NCI-H510A treated with DMSO at 0.1 percent for 48 hours (cell line): ENCODE measurements at regions not wholly inside any gene's neighbourhood (a gene's known extent, or its start where the extent isn't known, plus 50 kb on each side); places are given as distances from the start of the nearest gene placed in this dataset.
A peak's percentile ranks its signal among the peaks of the same experiment; 100 is the strongest.

ENCODE experiments used
- DNase-seq: peaks from one replicate; lab custom pipeline; 2025; lab: John Stamatoyannopoulos, UW

- DNase-seq: no peak
Observed at GRCh38 chrX:97666890-97667289, 783.2 kb downstream of the RPA4 start.

DNA sequence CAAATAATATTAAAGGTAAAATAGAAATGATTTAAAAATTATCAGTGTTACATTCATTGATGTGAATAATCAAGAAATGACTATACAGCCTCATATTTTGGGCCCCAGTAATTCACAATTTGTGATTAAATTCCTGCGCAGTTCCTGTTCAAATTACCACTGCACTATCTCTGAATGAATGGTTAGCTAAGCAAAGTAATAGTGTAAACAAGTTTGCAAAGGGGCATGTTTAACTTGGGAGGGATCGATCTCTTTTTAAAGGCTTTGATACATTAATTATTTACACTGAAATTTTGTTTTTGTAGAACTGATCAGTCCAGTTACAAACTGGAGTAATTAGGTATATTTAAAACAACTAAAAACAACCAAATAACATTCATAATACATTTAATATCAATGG is 784.4 kb downstream of the RPA4 start:
- DNase-seq: no peak

DNA sequence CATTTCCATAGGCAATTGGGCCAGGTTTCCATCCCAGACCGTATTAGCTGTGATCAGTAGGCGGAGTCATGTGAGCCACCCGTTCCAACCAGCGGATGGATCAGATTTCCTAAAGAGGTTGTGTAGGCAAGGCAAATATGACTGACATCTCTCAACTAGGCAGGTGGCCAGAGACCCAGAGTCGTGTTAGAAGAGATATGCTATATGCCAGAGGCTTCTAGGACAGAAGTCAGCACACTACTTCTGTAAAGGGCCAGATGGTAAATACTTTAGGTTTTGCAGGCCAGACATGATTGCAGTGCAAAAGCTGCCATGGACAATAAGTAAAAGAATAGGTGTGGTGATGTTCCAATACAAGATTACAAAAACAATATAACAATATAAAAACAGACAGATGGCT is 788.4 kb downstream of the RPA4 start:
- DNase-seq: peak; percentile 76

GRCh38 chrX:97672608-97673007 is 788.9 kb downstream of the RPA4 start:
- DNase-seq: peak; percentile 54

- no peak for DNase-seq
Observed at GRCh38 chrX:97673135-97673534, 789.4 kb downstream of the RPA4 start.

DNA sequence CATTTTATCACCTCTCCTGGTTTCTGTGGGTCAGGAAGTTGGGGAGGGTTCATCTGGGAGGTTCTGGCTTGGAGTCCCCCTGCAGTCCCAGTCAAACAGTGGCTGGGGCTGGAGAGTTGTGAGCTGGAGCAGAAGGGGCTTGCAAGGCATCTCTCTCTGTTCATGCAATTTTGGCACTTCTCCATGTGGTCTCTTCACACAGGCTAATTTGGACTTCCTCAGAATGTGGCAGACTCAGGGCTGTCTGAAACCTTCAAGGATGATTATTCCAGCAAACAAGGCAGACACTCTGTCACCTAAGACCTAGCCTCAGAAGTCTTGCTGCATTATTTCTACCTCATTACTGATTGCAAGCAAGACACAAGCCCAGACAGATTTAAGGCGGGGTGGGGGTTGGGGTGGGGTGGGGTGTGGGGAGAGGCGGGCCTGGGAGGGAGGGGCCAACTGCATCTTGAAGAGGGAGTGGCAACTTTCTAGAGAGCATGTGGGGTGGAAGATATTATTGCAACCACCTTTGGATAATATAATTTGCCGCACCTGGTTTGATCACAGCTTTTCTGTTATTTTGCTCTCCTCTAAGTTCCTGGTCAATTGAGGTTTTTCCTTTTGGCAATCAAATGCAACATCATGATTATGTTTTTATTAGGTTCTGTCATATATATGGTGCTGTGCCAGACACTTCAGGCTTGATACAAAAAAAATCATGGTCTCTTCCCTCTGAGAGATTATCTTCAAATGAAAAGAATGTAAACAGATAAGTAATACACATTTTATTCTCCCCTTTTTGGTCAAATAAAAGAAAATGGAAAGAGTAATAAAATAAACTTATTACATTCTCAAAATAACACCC is 799.5 kb downstream of the RPA4 start:
- no peak for DNase-seq

GRCh38 chrX:97685753-97686152 is 802.0 kb downstream of the RPA4 start:
- peak; percentile 50 for DNase-seq

GRCh38 chrX:97691901-97692455 is 808.3 kb downstream of the RPA4 start:
- no peak for DNase-seq

DNA sequence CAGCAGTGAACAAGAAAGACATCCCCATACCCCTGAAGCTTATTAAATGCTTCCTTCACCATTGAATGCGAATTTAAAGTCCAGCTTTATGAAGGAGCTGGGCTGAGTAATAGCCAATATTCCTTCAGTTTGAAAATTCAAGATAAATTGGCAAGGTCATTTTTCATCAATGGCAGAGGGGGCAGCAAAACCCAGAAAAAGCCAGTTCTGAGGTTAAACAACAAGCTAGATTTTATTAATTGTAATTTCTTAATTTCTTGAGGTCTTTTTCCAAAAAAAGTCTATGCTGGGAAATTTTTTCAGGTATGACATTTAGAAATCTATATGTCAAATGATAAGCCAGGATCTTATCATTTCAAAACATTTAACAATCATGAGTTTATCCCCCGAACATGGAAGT is 808.9 kb downstream of the RPA4 start:
- no peak for DNase-seq

- DNase-seq: no peak
Observed at GRCh38 chrX:97700547-97700946, 816.8 kb downstream of the RPA4 start.

GRCh38 chrX:97704474-97704873 is 820.8 kb downstream of the RPA4 start:
- DNase-seq: no peak

DNA sequence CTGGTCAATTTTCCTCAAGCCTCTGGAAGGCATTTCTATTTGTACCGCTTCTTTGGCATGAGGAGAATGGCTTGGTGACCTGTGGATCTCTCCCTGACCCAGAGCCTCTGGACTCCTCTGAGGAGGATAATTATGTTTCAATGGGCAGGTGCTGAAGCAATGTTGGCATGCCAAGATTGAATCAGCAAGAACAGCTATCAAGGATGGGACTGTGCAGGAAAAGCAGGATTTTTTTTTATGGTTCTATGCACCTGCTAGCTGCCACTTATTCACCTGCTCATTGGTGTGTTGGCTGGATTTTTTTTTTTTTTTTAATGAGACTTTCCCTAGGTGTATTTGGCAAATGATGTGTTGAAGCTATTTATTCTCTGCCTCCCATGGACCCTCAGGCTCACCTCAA is 821.2 kb downstream of the RPA4 start:
- no peak for DNase-seq

GRCh38 chrX:97705936-97706335 is 822.2 kb downstream of the RPA4 start:
- no peak for DNase-seq

GRCh38 chrX:97714072-97714471 is 830.4 kb downstream of the RPA4 start:
- no peak for DNase-seq

DNA sequence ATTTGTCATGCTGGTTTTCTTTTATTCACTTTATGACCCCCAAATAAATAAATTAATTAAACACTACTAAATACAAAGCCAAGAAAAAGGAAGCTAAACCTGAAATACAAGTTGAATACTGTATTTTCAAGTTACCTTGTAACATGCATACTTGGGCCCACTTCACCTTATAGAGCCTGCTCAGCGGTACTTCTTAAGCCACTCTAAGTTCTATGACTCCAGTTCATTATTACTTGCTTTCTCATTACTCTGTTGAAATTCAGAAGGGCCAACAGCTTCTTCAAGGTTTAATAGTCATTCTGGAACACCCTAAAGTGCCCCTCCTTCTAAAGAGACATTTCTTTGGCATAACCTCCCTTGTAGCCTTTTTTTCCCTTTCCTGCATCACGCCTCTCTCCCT is 844.5 kb downstream of the RPA4 start:
- no peak for DNase-seq

DNA sequence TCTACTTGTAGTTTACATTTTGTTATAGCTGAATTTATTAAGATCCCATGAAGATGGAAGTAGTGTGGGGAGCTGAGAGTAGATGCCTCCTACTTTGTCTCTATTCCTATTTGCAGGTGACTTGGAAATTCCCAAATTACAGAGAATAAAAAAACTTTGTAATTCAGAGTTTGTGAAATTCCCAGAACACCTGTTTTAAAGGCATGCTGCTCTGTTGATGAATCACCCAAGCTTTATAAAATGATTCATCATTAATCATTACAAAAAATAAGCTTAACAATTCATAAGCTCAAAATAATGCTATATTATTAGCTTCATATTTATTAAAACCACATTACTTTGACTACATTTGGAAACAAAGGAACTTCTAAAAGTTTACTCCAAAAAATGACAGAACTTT is 856.3 kb downstream of the RPA4 start:
- no peak for DNase-seq

GRCh38 chrX:97740886-97741285 is 857.2 kb downstream of the RPA4 start:
- no peak for DNase-seq

GRCh38 chrX:97743014-97743413 is 859.3 kb downstream of the RPA4 start:
- no peak for DNase-seq

- no peak for DNase-seq
Observed at GRCh38 chrX:97747346-97747745, 863.6 kb downstream of the RPA4 start.

- DNase-seq: no peak
Observed at GRCh38 chrX:97751016-97751415, 867.3 kb downstream of the RPA4 start.

GRCh38 chrX:97751735-97752134 is 868.0 kb downstream of the RPA4 start:
- no peak for DNase-seq

- no peak for DNase-seq
Observed at GRCh38 chrX:97756879-97757278, 873.2 kb downstream of the RPA4 start.

DNA sequence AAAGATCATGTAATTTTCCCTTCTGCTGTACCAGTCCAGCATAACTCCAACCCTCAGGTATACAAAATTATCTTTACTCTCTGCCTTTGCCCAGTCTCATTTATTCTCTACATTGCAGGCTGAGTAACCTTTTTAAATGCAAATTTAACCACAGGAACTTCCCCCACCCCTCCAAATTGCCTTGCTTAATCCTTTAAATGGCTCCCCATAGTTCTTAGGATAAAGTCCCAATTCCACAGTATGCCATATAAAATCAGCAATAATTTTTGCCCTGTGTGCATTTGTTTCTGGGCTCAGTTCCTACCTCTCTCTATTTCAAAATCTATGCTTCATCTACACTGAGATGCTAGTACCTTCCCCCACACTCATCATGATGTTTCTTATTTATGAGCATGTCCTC is 879.7 kb downstream of the RPA4 start:
- no peak for DNase-seq

- no peak for DNase-seq
Observed at GRCh38 chrX:97763981-97764380, 880.3 kb downstream of the RPA4 start.
